Stimulated activated naive B cell treated with anti-CD40 and anti-IgM and Interleukin-4, amounts not matched to agents 10 μg/mL and 1 μg/mL and 100 μg/mL, for 72 hours (primary cell): ENCODE measurements at regions not wholly inside any gene's neighbourhood (a gene's known extent, or its start where the extent isn't known, plus 50 kb on each side); places are given as distances from the start of the nearest gene placed in this dataset.
A peak's percentile ranks its signal among the peaks of the same experiment; 100 is the strongest.
"Not testable (repeated sequence)": the region's sequence is repeated elsewhere in the genome, so short reads cannot be mapped to it uniquely, and the experiment has no call there.

ENCODE experiments used
- ATAC-seq, 2 donors: fragments of 150-1000 bp; cut with Tn5 transposase; replicated peaks; 2 replicates each; pipeline ENCODE4 v1.10.0; 2021; ENCODE audit warnings: moderate library complexity in 1 of 2
- DNase-seq: peaks from one replicate; pipeline ENCODE4 v3.0.0; 2021
- H3K27ac Mint-ChIP-seq: one replicate; pipeline ENCODE4 v1.8.0; 2022; ENCODE audit warnings: mild to moderate bottlenecking, mixed read lengths
- H3K27me3 Mint-ChIP-seq, 2 donors: one replicate each; pipeline ENCODE4 v1.8.0; 2022; ENCODE audit warnings: mixed read lengths in 2 of 2
- H3K36me3 Mint-ChIP-seq, 2 donors: one replicate each; pipeline ENCODE4 v1.8.0; 2022; ENCODE audit warnings: mixed read lengths in 2 of 2, mild to moderate bottlenecking in 1 of 2
- H3K4me1 Mint-ChIP-seq, 2 donors: one replicate each; pipeline ENCODE4 v1.8.0; 2022; ENCODE audit warnings: mixed read lengths in 2 of 2, mild to moderate bottlenecking in 1 of 2
- H3K4me3 Mint-ChIP-seq, 2 donors: one replicate each; pipeline ENCODE4 v1.8.0; 2022; ENCODE audit warnings: mild to moderate bottlenecking in 2 of 2, mixed read lengths in 2 of 2, moderate library complexity in 1 of 2
- H3K9me3 Mint-ChIP-seq, 2 donors: one replicate each; pipeline ENCODE4 v1.8.0; 2022; ENCODE audit warnings: mixed read lengths in 2 of 2, mild to moderate bottlenecking in 1 of 2

DNA sequence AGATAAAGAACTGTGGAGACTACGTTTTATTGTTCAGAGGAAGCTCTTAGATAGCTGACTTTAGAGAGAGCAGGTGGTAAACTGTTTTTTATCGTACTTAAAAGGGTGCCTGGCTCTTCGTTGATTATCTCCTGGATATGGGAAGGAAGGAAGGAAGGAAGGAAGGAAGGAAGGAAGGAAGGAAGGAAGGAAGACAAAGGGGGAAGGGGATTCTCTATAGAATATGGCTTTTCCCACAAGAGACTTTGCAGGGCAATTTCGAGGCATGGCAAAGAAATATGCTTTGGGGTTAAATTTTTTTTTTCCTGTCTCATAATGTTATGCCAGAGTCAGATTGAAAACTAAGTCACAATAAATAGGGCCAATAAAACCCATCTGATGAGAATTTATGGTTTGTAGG lies 271.9 kb upstream of the POU1F1 start:
- Mint-ChIP-seq H3K4me1 (no peaks in the 10 kb centered on the region), H3K27ac (no peak overlapping the region), H3K27me3 (peaks cover 4 to 6% of the 10 kb centered on the region in 2 donors), H3K4me3 (no peak overlapping the region), H3K9me3 (no peaks in the 10 kb centered on the region), H3K36me3 (no peaks in the 10 kb centered on the region)
- DNase-seq: no peak
- no peak for ATAC-seq

DNA sequence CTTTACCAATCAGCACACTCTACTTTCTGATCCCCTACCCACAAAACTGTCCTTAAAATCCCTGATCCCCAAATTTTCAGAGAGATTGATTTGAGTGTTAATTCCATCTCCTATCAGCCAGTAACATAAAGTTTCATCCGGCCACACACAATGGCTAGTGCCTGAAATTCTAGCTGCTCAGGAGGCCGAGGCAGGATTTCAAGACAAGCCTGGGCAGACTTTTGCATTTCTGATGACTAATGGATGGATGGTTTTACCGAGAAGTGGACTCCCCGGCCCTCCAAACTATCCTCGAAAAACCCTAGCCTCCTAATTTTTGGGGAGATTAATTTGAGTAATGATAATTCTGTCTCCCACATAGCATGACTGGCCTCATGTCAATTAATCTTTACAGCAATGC lies 269.8 kb upstream of the POU1F1 start:
- ATAC-seq (no peak), DNase-seq (no peak)
- Mint-ChIP-seq H3K4me1 (no peaks in the 10 kb centered on the region), H3K36me3 (no peaks in the 10 kb centered on the region), H3K27me3 (peaks cover 4 to 6% of the 10 kb centered on the region in 2 donors), H3K9me3 (no peaks in the 10 kb centered on the region), H3K27ac (no peak overlapping the region), H3K4me3 (no peak overlapping the region)

DNA sequence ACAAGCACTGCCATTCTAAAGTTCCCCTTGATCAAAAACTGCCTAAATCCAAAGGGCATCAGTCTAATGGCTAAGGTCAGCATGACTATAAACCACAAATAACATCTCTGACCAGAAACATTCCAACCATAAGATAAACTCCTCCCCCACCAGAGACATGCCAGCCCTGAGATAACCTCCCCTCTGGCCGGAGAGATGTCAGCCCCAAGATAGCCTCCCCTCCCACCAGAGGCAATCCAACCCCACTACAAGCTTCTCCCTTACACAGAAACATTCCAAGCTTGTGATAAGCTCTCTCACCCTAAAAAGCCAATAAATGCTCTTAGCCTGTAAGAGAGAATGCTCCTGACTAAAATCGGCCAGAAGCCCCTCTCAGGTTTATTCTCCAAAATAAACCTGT lies 267.0 kb upstream of the POU1F1 start:
- not testable (repeated sequence) for H3K36me3 Mint-ChIP-seq, ATAC-seq, H3K27ac Mint-ChIP-seq, H3K4me3 Mint-ChIP-seq, H3K9me3 Mint-ChIP-seq, H3K27me3 Mint-ChIP-seq, DNase-seq, H3K4me1 Mint-ChIP-seq

DNA sequence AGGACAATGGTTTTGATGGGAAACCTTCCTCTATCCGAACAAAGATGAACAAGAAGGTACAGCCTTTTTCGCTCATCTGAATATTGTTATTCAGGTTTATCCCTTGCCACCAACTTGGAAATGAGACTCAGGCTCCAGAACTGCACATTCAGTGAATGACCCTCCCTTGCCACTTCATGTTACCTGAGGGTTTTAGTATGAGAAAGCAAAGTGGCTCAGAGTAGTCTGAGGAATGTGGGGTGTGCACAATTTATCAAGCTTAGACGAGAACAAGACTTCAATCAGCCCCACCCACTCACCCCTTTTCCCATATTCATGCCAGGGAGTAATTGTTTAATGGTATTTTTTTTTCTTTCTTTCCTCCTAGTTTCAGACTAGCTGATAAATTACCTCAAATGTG lies 265.3 kb upstream of the POU1F1 start:
- no peaks in the 10 kb centered on the region for H3K4me1 Mint-ChIP-seq
- H3K9me3 Mint-ChIP-seq: no peaks in the 10 kb centered on the region
- DNase-seq (no peak), ATAC-seq (no peak)
- peaks cover 0 to 6% of the 10 kb centered on the region in 2 donors for H3K27me3 Mint-ChIP-seq
- H3K4me3 Mint-ChIP-seq: no peak overlapping the region
- H3K27ac Mint-ChIP-seq: no peak overlapping the region
- H3K36me3 Mint-ChIP-seq: no peaks in the 10 kb centered on the region

DNA sequence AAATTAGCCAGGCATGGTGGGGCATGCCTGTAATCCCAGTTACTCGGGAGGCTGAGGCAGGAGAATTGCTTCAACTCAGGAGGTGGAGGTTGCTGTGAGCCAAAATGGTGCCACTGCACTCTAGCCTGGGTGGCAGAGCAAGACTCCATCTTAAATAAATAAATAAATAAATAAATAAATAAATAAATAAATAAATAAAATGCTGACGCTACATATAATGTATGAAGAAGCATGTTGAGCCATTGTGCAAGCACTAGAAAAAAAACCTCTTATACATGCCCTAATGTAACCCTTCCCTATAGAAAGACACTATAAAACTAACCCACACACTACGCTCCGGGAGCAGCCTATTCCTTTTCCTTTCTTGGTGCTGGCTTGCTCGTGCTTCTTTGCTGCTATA lies 262.3 kb upstream of the POU1F1 start:
- H3K36me3 Mint-ChIP-seq, H3K9me3 Mint-ChIP-seq, H3K27ac Mint-ChIP-seq, DNase-seq, H3K4me3 Mint-ChIP-seq, H3K4me1 Mint-ChIP-seq, ATAC-seq, H3K27me3 Mint-ChIP-seq: not testable (repeated sequence)

DNA sequence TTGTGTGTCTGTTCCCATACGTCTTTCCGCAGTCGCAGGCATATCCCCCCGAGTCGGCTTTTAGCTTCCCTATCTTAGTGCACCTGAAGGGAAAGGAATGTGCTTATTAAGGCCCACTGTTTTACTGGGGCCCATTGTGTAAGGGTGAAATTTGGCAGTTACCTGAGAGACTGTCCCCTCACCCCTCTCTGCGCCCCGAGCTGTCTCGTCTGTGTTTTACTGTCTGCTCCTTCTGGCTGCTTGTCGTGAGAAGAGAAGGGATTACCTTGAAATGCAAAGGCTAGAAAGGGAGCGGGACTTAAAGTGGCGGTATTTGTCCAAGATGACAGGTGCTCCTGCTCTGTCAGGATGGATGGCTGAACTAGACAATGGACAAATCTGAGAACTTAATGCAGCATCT lies 233.0 kb upstream of the POU1F1 start:
- no peak for DNase-seq
- Mint-ChIP-seq H3K36me3 (no peaks in the 10 kb centered on the region), H3K9me3 (no peaks in the 10 kb centered on the region), H3K4me1 (no peaks in the 10 kb centered on the region), H3K4me3 (no peak overlapping the region), H3K27ac (no peak overlapping the region), H3K27me3 (no peaks in the 10 kb centered on the region)
- ATAC-seq: no peak

DNA sequence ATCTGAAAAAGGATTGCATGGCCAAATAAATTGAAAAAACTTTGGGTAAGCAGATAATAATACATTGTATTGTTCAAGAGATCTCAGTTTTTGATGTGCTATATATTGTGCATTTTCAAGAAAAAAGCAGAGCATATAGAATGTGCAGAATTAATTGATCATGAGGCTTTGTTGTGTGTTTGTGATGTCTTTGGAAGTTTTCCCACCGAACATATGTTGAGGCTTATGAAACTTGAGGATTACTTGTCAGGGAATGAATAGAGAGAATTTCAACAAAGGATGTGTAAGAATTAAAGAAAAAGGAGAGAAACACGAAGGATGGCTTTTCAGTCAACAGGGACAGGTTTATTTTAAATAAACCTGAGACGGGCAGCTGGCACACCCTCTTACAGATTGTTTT lies 232.5 kb upstream of the POU1F1 start:
- H3K36me3 Mint-ChIP-seq: no peaks in the 10 kb centered on the region
- ATAC-seq (no peak), DNase-seq (no peak)
- H3K4me1 Mint-ChIP-seq: no peaks in the 10 kb centered on the region
- no peak overlapping the region for H3K4me3 Mint-ChIP-seq
- no peaks in the 10 kb centered on the region for H3K9me3 Mint-ChIP-seq
- H3K27me3 Mint-ChIP-seq: no peaks in the 10 kb centered on the region
- no peak overlapping the region for H3K27ac Mint-ChIP-seq

DNA sequence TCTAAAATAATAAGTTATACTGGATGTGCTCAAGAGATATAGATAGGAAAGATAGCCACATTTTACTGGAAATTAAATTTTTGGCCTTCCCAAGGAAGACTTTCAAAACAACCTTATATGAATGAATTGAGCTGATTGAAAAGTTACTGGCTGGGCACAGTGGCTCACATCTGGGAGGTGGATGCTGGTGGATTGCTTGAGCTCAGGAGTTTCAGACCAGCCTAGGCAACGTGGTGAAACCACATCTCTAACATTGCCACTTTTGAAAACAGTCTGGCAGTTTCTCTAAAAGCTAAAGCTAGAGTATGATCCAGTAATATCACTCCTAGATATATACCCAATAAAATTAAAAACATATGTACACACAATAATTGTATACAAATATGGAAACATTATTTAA lies 231.4 kb upstream of the POU1F1 start:
- Mint-ChIP-seq H3K4me3 (no peak overlapping the region), H3K4me1 (no peaks in the 10 kb centered on the region), H3K36me3 (no peaks in the 10 kb centered on the region), H3K27me3 (no peaks in the 10 kb centered on the region), H3K27ac (no peak overlapping the region), H3K9me3 (no peaks in the 10 kb centered on the region)
- DNase-seq (no peak), ATAC-seq (no peak)

DNA sequence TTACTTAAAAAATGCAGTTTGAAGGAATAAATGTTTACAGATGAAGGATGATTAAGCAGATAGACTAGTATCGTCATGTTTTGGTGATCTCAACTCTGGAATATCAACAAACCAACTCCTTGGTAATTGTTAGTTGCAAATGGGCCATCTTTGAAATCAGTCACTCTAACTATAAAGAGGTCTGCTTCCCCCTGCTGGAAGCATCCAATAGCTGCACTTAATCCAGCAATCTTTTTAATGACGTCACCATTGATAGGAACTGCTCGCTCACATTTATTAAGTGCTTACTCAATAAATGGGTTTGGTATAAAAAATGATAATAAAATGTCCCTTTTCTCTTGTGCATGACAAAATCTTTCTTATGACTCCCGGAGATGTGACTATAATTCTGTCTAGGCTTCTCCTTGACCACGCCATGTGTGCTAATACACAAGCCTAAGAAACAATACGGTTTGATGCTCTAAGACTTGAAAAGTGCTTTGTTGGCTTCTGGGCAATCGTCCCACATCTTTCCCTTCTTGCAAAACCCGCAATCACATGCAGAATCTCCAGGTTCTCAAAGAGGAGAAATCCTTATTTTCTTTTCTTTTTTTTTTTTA lies 227.6 kb upstream of the POU1F1 start:
- DNase-seq: no peak
- Mint-ChIP-seq H3K36me3 (no peaks in the 10 kb centered on the region), H3K4me1 (no peaks in the 10 kb centered on the region), H3K4me3 (no peak overlapping the region), H3K27me3 (no peaks in the 10 kb centered on the region), H3K9me3 (no peaks in the 10 kb centered on the region), H3K27ac (no peak overlapping the region)
- peak in 1 of 2 donors; percentile 34 for ATAC-seq

DNA sequence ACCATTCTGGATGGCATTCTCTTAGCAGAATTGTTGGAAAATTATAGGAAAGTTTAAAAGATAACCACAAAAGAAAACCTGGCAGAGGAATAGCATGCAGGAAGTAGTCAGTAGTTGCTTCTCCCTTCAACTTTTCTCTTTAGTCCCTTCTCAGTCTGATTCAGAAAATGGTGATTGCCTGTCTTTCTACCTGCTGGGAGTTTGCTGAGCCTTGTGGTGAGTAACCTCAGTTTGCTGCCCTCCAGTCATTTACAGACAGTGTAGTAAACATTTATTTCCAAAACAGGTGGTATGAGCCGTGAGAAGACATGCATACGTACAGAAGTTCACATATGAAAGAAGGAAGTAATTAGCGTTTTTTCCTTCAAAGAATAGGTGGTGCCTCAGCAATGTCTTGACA lies 224.7 kb upstream of the POU1F1 start:
- H3K4me1 Mint-ChIP-seq: no peaks in the 10 kb centered on the region
- no peaks in the 10 kb centered on the region for H3K36me3 Mint-ChIP-seq
- H3K4me3 Mint-ChIP-seq: no peak overlapping the region
- DNase-seq (no peak), ATAC-seq (no peak)
- H3K27ac Mint-ChIP-seq: no peak overlapping the region
- H3K9me3 Mint-ChIP-seq: no peaks in the 10 kb centered on the region
- no peaks in the 10 kb centered on the region for H3K27me3 Mint-ChIP-seq

DNA sequence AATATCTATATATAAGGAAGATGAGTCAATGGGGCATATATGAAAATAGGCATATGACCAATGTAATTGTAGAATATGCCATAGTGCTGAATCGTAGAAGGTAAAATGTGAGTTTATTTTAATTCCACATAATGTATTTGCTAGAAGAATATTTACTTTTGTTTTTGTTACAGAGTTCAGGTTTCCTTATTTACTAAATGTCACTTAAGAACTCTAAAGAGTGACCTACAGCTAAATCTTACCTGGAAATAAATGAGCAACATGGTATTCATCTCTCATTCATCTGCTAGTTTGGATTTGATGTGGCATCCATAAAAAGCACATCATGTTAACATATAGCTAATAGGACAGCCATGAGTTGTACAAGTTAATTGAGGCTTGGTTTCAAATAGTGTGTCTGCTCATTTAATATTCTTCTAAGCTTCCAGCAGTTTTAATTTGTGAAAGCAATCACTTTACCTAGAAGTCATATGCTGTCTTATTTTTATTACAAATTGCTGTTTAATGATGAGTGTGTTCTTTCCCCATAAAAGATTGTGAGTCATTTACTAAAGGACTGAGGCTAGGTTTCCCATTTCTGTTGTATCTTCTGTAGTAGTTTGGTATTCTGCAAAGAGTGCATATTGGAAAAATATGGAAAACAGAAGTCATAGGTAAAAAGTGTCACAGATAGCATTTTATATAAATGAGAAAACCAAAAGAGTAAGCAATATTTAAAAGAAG lies 222.1 kb upstream of the POU1F1 start:
- no peak for ATAC-seq
- Mint-ChIP-seq H3K4me3 (no peak overlapping the region), H3K36me3 (no peaks in the 10 kb centered on the region)

DNA sequence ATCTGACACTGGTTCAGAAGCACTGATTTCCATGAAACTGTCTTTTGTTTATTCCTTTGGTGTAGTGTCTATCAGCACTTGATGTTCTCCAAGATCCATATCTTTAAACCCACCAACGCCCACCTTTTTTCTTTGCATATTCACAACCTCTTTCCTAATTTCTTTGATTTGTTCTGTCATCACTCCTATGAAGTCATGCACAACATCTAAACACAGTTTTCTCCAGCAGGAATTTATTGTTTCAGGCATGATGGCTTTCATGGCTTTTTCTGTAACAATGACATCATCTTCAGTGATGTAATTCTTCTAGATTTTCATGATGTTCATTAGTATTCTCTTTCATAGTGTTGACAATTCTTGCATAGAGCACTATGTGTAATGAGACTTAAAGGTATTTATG lies 219.6 kb upstream of the POU1F1 start:
- H3K27ac Mint-ChIP-seq: no peak overlapping the region
- no peak for ATAC-seq
- no peak overlapping the region for H3K4me3 Mint-ChIP-seq
- H3K36me3 Mint-ChIP-seq: no peaks in the 10 kb centered on the region
- H3K27me3 Mint-ChIP-seq: peaks cover 0 to 4% of the 10 kb centered on the region in 2 donors
- DNase-seq: no peak
- no peaks in the 10 kb centered on the region for H3K9me3 Mint-ChIP-seq
- H3K4me1 Mint-ChIP-seq: no peaks in the 10 kb centered on the region

More for the DNA sequence above, 222.1 kb upstream of the POU1F1 start:
- peaks cover 0 to 4% of the 10 kb centered on the region in 2 donors for H3K27me3 Mint-ChIP-seq
- DNase-seq: no peak
- no peaks in the 10 kb centered on the region for H3K9me3 Mint-ChIP-seq
- H3K27ac Mint-ChIP-seq: no peak overlapping the region
- H3K4me1 Mint-ChIP-seq: no peaks in the 10 kb centered on the region

DNA sequence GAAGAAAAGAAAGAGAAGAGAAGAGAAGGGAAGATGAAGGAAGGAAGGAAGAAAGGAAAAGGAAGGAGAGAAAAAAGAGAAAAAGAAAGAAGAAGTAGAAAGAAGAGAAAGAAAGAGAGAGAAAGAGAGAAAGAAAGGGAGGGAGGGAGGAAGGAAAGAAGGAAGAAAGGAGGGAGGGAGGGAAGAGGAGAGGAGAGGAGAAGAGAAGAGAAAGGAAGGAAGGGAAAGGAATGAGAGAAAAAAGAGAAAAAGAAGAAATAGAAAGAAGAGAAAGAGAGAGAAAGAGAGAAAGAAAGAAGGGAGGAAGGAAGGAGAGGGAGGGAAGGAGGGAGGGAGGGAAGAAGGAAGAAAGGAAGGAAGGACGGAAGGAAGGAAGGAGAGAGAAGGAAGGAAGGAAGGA lies 217.9 kb upstream of the POU1F1 start:
- Mint-ChIP-seq H3K27ac (no peak overlapping the region), H3K4me3 (no peak overlapping the region), H3K36me3 (no peaks in the 10 kb centered on the region), H3K27me3 (peaks cover 0 to 4% of the 10 kb centered on the region in 2 donors), H3K9me3 (no peaks in the 10 kb centered on the region), H3K4me1 (no peaks in the 10 kb centered on the region)
- DNase-seq (no peak), ATAC-seq (no peak)

DNA sequence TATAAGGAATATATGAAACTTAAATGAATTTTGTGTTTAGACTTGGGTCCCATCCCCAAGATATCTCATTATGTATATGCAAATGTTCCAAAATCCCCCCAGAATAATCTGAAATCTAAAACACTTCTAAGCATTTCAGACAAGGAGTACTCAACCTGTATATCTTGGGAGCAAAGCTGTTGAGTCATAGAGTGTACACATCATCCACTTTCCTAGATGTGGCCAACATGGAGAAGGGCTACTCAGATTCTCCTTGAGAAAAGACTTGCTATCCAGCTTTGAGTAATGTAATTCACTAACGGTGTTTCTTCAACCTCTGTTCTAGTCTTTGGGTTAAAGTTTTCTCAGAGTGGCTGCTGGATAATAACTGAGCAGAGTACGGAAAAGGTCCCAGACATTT lies 215.5 kb upstream of the POU1F1 start:
- Mint-ChIP-seq H3K27me3 (peaks cover 0 to 4% of the 10 kb centered on the region in 2 donors), H3K36me3 (no peaks in the 10 kb centered on the region), H3K27ac (no peak overlapping the region), H3K4me1 (no peaks in the 10 kb centered on the region), H3K9me3 (no peaks in the 10 kb centered on the region), H3K4me3 (no peak overlapping the region)
- ATAC-seq: no peak
- DNase-seq: no peak

DNA sequence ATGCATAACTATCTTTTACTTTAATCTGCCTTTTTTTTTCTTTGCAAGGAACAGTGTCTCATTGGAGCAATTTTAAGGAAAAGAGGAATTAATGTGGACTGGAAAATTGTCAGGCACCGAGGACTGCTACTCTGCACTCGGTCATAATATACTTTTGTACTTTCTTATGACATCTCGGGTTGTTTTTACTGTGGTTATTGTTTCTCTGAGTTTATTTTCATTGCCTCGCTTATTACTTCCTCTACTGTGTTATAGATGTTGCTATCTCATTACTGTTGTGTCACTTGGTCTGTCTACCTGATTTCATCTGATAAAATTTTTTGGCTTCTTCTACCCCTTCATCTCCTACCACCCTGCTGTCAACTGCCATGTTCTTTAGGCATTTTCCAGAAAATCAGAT lies 213.5 kb upstream of the POU1F1 start:
- Mint-ChIP-seq H3K9me3 (no peaks in the 10 kb centered on the region), H3K4me3 (no peak overlapping the region), H3K4me1 (no peaks in the 10 kb centered on the region), H3K27me3 (peaks cover 0 to 4% of the 10 kb centered on the region in 2 donors), H3K36me3 (no peaks in the 10 kb centered on the region), H3K27ac (no peak overlapping the region)
- DNase-seq: no peak
- ATAC-seq: no peak
